NCI-H2081 (cell line): ENCODE measurements at regions not wholly inside any gene's neighbourhood (a gene's known extent, or its start where the extent isn't known, plus 50 kb on each side); places are given as distances from the start of the nearest gene placed in this dataset.

Source experiments
- DNase-seq, 2 experiments: peaks; one replicate each; lab custom pipeline; 2025; lab: John Stamatoyannopoulos, UW

DNA sequence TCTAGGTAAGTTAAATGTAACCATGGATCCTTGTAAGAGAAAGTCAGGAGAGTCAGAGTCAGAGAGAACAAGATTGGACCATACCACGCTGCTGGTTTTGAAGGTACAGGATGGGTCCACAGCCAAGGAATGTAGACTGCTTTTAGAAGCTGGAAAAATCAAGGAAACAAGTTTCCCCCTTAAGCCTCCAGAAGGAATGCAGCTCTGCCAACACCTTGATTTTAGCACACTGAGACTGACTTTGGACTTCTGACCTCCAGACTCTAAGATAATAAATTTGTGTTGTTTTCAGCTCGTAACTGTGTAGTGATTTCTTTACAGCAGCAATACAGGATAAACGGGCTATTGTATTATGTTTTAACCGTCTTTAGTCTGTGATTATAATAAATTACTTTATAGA lies 108.0 kb upstream of the USP38 start:
- DNase-seq = no peak

DNA sequence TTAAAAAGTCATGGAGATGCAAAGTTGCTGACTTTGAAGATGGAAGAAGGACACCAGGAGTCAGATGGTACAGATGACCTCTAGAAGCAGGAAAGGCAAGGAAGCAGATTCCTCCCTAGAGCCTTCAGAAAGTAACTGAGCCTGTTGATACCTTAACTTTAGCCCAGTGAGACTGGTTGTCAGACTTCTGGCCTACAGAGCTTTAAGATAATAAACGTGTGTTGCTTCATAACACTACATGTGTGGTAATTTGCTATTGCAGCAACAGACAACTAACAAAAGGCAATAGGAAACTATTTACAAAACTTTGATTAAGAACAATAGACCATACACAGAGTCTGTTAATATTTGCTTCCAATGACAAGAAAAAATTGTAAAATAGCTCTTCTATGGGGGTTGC lies 102.0 kb upstream of the USP38 start:
- DNase-seq = no peak

DNA sequence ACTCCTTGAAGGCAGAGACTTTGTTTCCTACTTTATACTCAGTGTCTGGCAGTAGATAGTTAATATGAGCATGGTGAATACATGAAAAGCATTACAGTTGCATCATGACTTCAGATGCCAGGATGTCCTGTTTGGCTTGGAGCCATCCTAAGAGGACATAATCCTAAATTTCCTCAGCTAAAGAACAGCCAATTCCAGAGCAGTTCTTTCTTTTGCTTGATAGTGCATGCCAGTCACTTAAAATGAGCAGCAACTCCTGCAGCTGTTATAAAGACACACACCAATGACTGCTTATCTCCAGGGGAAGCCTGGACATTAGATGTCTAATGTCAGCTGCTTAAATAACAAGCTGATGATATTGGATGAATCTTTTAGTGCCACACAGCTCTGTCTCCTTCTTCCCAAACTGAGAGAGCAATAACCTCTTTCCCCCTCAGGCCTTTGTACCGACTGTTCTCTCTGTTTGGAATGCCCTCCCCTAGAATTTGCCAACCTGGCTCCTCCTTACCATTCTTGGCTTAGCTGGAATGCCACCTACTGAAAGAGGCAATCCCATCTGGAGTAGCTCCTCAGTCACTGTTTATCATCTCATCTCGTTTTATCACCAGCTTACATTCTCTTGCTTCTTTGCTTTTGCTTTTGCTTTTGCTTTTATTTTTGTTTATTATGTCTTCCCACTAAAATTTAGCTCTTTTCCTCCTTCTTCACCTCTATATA lies 100.8 kb upstream of the USP38 start:
- no peak for DNase-seq

DNA sequence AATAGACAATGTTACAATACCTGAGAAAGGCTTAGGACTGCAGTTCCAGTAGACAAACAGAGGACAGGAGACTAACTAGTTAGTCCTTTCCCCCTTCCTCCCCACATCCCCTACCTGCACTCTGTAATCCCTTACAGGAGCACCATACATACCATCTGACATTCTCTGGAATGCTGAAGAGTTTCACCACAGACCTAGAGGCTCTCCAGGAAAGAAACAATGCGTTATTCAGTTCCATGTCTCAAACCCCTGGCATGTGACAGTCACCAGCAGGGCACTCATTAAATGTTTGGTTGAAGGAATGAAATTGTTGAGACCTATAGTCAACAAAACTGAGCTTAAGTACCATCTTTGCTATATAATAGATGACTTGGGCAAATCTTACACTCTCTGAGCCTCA lies 100.2 kb upstream of the USP38 start:
- DNase-seq = no peak

DNA sequence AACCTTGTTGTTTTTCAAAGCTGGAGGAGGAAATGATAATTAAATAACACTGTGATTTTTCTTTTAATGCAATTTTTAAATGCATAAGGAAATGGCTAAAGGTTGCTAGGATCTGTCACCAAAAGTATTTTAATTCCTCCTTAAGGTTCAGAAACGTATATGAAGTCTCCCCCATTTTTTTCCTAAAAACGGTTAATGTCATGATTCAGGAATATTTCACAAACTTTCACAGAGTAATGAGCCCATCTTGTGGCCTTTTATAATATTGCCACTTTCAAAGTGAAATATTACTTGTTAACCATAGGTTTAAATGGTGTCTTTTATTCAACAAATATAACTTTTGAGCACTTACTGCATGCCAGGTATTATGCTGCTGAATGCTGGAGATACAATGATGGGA lies 99.5 kb upstream of the USP38 start:
- DNase-seq = no peak

DNA sequence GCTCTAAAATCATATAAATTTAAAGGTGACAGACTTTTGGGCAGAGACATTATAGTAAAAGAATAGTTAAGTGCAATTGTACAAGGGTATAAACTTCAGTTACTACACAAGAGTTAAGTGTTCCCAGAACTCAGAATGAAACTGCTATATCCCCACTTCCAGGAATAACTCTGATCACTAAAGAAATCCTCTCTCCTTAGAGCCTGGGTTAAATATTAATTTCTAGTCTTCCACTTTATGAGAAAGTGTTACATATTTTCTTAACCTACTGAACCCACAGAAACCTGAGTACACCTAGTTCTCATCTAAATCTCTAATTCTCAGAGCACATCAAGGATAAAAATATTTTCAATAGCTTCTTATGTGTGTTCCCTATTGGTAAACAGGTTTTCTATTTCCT lies 99.1 kb upstream of the USP38 start:
- no peak for DNase-seq

DNA sequence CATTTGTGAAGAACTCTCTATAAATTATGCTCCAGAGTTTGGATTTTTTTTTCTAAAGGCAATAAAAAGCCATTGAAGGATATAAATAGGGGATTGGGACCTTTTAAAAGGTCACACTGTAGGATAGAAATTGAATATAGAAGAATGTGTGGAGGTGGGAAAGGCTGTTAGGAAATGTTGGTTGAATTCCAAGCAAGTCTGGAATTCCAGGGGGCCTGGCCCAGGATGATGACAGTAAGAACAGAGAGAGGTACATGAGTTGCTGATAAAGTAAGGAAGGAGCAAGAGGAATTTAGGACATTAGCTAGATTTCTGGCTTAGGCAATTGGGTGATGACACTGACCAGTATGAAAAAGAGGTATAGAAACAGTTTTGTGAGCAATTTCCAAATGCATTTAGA lies 95.4 kb upstream of the USP38 start:
- no peak for DNase-seq

DNA sequence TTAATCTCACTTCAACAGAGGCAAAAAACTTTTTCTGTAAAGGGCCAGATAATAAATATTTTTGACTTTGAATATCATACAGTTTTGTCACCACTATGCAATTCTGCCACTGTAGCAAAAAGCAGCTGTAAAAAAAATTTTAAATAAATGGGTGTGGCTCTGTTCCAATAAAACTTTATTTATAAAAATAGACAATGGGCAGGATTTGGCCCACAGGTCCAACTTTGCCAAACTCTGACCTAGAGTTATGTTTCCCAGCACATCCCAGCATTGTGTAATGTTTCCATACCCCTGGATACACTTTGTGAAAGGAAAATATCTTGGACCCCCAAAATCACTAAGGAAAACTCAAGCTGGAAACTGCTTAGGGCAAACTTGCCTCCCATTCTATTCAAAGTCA lies 94.9 kb upstream of the USP38 start:
- DNase-seq = no peak

DNA sequence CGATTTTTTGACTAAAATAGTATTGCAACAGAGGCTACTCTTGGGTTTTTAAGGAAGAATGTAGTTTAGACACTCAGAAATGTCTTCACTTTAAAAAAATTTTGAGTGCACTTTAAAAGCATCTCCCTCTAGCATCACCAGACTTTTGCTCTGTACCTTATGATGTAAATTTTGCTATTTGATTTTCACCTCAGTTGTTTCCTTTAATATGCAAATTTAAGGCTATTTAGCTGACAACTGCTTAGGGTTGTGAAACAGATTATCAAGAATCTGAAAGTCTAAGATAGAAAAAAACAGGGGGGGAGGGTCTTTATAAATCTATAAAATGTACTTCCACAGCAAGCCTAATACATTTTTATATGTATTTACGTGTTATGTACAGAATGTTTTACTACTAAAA lies 92.9 kb upstream of the USP38 start:
- no peak for DNase-seq

DNA sequence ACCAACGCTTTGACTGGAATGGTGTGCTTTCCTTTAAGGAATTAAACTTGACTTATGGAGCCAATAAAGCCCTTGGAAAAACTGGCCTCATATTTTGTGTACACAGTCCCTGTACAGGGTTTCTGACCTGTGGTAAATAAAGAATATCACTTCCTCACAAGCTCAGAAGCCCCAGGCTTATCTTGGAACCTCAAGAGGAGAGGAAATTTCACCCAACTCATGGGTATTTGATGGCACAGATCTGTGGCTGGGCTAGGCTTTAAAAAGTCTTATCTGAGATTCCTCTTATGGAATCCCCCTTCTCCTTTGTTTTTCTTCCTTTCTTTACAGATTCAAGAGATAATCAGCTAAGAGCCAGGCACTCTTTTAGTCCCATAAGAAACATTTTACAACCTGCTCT lies 89.3 kb upstream of the USP38 start:
- DNase-seq = no peak

DNA sequence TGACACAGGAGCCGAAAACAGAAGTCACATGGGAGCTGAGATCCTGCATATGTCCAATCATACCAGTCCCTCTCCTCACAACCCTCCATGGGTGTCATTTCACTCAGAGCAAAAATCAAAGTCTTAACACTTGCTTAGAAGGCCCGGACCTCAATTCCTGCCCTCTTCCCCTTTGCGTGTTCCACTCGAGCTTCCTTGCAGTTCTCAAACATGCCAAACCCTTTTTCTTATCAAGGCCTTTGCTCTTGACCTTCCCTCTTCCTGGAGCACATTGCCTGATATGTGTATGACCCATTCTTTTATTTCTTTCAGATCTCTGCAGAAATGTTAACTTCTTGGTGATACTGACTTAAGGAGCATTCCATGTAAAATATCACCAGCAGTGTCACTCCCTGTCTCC lies 87.0 kb upstream of the USP38 start:
- no peak for DNase-seq

DNA sequence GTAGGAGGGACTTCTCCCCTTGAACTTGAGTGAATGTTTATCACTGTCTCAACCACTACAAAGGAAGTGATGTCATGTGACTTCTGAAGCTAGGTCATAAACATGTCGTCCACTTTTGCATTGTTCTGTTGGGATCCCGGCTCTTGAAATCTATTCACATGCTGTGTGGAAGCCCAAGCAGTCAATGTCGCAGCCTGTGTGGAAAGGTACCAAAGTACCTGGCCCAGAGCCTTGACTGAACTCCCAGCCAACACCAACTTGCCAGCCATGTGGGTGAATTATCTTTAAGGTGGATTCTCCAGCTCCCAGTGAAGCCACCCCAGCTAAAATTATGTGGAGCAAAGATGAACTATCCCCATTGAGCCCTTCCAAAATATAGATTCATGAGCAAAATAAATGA lies 85.0 kb upstream of the USP38 start:
- no peak for DNase-seq

DNA sequence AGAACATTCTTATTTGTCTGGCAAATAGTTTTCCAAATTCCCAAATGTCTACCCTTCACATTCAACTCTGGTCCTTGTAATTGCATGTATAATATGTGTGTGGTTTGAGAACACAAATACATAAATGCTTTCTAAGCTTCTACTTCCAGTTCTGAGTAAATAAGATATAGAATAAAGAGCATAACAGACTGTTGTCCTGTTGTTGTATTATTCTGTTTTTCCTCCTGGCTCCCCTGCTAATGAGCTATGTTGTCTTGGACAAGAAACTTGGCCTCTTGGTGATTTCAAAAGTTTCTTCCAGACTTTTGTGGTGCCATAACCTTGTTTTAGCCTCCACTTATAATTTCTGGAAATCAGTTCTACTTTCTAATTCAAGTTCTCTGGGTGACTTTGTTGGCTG lies 75.3 kb upstream of the USP38 start:
- no peak for DNase-seq

DNA sequence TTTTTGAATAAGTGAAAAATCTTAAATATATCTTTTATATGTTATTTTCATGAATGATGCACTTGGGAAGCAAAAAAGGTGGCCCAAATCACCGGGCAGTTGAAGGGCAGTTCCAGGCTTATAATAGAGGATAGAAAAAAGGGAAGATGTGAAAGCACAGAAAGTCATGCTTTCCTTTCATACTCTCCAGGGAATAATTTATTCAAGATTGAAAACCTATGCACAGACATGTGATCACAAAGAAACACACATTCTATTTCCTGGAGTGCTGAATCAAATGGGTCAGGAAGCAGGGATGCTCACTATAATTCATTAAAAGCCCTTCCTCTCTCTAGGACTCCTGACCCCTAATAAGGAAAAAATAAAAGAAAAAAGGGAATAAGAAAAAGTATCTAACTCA lies 66.1 kb upstream of the USP38 start:
- DNase-seq = no peak

DNA sequence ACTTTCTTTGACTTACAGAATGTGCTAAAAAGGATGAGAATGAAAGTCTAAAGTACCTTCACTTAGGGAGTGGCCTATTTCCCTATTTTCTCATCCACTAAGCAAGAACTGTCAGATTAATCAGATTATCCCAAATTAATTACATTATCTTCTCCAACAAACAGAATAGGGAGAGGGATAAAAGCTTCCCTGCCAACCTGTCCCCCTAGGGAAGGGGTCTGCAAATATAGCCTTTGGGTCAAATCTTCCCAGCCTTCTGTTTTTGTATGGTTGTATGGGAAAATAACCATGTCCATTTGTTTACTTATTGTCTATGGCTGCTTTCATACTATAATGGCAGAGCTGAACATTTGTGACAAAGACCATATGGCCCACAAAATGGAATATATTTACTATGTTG lies 57.1 kb upstream of the USP38 start:
- DNase-seq = no peak

DNA sequence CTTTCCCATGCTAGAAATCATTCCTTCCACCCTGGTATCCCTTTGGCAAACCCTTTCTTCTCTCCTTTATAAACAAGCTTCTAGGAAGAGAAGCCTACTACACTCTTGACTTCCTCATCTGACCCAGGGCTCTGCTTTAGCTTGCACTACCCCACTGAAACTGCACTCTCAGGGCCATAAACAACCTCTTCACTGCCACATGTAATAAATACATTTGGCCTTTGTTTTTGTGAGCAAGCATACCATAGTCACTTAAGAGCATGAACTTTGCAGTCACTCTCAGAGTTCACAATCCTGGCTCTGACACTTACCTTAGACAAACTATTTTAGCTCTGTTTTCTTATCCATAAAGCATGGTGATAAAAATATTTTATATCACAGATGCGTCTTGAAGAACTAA lies 50.7 kb upstream of the USP38 start:
- DNase-seq = no peak
